ENCODE measurements at regions not wholly inside any gene's neighbourhood (a gene's known extent, or its start where the extent isn't known, plus 50 kb on each side); places are given as distances from the start of the nearest gene placed in this dataset.

DNA sequence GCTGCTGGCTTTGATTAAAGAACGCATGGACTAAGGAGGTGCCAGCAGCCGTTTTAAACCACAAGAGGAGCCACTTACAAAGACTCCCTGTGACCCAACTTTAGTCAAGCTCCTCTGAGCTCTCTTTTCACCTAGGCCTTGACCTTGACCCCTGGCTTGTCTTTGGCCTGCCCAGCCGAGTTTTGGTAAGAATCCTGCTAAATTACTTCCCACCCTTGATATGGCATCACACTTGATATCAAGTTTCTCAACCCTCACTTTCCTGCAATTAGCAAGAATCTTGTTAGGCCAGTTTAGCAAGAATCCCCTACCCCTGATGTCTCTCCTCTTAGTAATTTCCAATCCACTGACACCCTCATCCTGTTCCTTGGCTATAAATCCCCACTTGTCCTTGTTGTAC is 232.8 kb upstream of the SALL1 start:
- Histone ChIP-seq H2AFZ (ENCODE audit: low read depth, low read length) (no peak overlapping the region), H3K9me3 (replicated peaks; ENCODE audit: control insufficient read depth, insufficient read depth, low read length) (no peaks in the 10 kb centered on the region), H4K20me1 (replicated peaks; ENCODE audit: control insufficient read depth, extremely low read depth, insufficient read depth, low read length) (no peaks in the 10 kb centered on the region), H3K9me1 (replicated peaks; ENCODE audit: control insufficient read depth, extremely low read depth, insufficient read depth, low read length) (no peaks in the 10 kb centered on the region), H3K36me3 (ENCODE audit: control insufficient read depth in 2 of 2, extremely low read depth in 1 of 2, insufficient read depth in 2 of 2, low read length in 2 of 2) (no peaks in the 10 kb centered on the region), H3K4me2 (ENCODE audit: insufficient read depth, low read length) (no peak overlapping the region), H3K27ac (ENCODE audit: insufficient read depth, low read depth, low read length) (no peak overlapping the region), H3K4me3 (replicated peaks in 1 of 3; ENCODE audit: insufficient read depth in 1 of 3, low read depth in 1 of 3, low read length in 3 of 3) (no peak overlapping the region), H3K9ac (replicated peaks; ENCODE audit: extremely low read depth, insufficient read depth, low read length) (no peak overlapping the region), H3K79me2 (ENCODE audit: control insufficient read depth, insufficient read depth, low read length) (no peaks in the 10 kb centered on the region), H3K27me3 (ENCODE audit: control insufficient read depth in 2 of 2, insufficient read depth in 2 of 2, low read length in 2 of 2) (no peaks in the 10 kb centered on the region), H3K4me1 (ENCODE audit: control insufficient read depth, extremely low read depth, insufficient read depth, low read length) (no peaks in the 10 kb centered on the region)
- FAIRE-seq (no peak), DNase-seq (ENCODE audit: low read depth, low spot score) (no peak)
- intact Hi-C loops (cut with micrococcal nuclease): no loop called here
- BruUV-seq (replicated peaks): no TSS peak
- dilution Hi-C loops (cut with MboI; ENCODE audit: extremely low pct_ligation_motif_present, low sequenced_read_pairs): no loop called here
- ChIA-PET POLR2A (no interaction called here), CTCF (no interaction called here)
- TF ChIP-seq POLR2AphosphoS5 (IDR thresholded peaks at IDR 0.05; ENCODE audit: insufficient read depth, low read depth, low read length): no peak
- no peak for TF ChIP-seq JUN (IDR thresholded peaks at IDR 0.05; ENCODE audit: borderline replicate concordance, insufficient read depth, insufficient read length, low read depth)
- no peak for TF ChIP-seq FOS (IDR thresholded peaks at IDR 0.05; ENCODE audit: borderline replicate concordance, insufficient read depth, low read length)
- TF ChIP-seq MYC (IDR thresholded peaks at IDR 0.05; ENCODE audit: low read depth, low read length): no peak
- TF ChIP-seq, protein P1, sequence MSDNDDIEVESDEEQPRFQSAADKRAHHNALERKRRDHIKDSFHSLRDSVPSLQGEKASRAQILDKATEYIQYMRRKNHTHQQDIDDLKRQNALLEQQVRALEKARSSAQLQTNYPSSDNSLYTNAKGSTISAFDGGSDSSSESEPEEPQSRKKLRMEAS (IDR thresholded peaks at IDR 0.05; ENCODE audit: insufficient read depth, insufficient read length): no peak
- no peak for TF ChIP-seq EZH2 (IDR thresholded peaks at IDR 0.05; ENCODE audit: borderline replicate concordance, low read depth, low read length, severe bottlenecking)
- TF ChIP-seq GATA2 (IDR thresholded peaks at IDR 0.05; ENCODE audit: insufficient read depth, insufficient read length, low read depth, low read length): no peak
- TF ChIP-seq POLR2A (IDR thresholded peaks at IDR 0.05; ENCODE audit: low read depth, low read length): no peak
- TF ChIP-seq, protein P2, sequence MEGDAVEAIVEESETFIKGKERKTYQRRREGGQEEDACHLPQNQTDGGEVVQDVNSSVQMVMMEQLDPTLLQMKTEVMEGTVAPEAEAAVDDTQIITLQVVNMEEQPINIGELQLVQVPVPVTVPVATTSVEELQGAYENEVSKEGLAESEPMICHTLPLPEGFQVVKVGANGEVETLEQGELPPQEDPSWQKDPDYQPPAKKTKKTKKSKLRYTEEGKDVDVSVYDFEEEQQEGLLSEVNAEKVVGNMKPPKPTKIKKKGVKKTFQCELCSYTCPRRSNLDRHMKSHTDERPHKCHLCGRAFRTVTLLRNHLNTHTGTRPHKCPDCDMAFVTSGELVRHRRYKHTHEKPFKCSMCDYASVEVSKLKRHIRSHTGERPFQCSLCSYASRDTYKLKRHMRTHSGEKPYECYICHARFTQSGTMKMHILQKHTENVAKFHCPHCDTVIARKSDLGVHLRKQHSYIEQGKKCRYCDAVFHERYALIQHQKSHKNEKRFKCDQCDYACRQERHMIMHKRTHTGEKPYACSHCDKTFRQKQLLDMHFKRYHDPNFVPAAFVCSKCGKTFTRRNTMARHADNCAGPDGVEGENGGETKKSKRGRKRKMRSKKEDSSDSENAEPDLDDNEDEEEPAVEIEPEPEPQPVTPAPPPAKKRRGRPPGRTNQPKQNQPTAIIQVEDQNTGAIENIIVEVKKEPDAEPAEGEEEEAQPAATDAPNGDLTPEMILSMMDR (IDR thresholded peaks at IDR 0.05; ENCODE audit: extremely low read depth in 1 of 2, insufficient read depth in 1 of 2, low read depth in 1 of 2, low read length in 2 of 2): no peak

All from endothelial cell of umbilical vein (primary cell).